ENCODE measurements at regions not wholly inside any gene's neighbourhood (a gene's known extent, or its start where the extent isn't known, plus 50 kb on each side); places are given as distances from the start of the nearest gene placed in this dataset.

DNA sequence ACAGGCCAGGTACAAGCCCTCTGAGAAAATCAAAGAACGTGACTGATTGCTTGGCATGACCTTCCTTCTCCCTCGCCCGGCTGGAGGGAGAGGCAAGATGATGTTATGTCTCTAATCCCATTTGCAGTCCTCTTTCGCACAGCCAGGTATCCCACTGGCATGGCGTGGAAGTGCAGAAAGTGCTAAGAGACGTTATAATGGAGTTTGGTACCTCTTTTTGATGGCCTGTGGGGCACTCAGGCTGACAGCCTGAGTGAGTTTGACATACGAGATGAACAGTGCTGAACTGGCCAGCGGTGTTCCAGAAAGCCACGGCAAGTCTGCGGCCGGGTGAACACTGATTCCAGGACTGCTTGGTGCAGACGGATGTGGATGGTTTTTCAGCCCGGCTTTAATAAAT, 241.6 kb downstream of the RAB11FIP2 start:
- TF ChIP-seq CTCF (IDR thresholded peaks at IDR 0.05) (no peak), POLR2A (IDR thresholded peaks at IDR 0.05) (no peak)

Measured in esophagus squamous epithelium (tissue), 4 donors.